ENCODE measurements at regions not wholly inside any gene's neighbourhood (a gene's known extent, or its start where the extent isn't known, plus 50 kb on each side); places are given as distances from the start of the nearest gene placed in this dataset.

DNA sequence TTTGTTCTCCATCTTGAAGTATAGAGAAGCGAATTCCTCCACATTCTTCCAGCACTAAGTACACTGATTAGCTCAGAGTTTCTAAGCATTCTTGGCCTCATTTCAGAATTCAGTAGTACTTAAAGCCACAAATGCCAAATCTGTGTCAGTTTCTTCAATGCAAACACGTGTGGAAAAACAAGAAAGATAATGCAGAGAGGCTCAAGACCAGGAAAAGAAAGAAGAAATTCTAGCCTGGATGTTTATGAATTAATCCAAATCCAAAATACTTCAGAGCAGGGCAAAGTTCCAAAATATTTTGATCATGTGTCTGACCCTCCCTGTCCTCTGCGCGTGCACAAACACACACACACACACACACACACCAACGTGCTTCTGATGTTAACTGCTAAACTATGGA lies 457.6 kb downstream of the SLCO4C1 start:
- H3K23ac ChIP-seq (ENCODE audit: insufficient read length, low read depth, low read length) = no peak overlapping the region
- H4K20me1 ChIP-seq (ENCODE audit: control insufficient read depth, insufficient read depth, insufficient read length) = no peaks in the 10 kb centered on the region
- H2AFZ ChIP-seq (ENCODE audit: low read length) = no peak overlapping the region
- no CpG with 5 or more reads among the region's 5 CpGs for WGBS (ENCODE audit: extremely low coverage, insufficient read length, low lambda C conversion rate)
- no peak for TF ChIP-seq CTCF (conservative IDR thresholded peaks at IDR 0.05)
- H3K9ac ChIP-seq (ENCODE audit: extremely low read depth, insufficient read length, low read length) = no peak overlapping the region
- no peak overlapping the region for H2AK5ac ChIP-seq (ENCODE audit: insufficient read length, low read length)
- no peak overlapping the region for H3K27ac ChIP-seq (ENCODE audit: insufficient read length, low read depth, low read length)
- H3K27ac Mint-ChIP-seq = no peak overlapping the region
- no peak overlapping the region for H3K18ac ChIP-seq (ENCODE audit: insufficient read length, low read depth, low read length)
- no peaks in the 10 kb centered on the region for H3K79me1 ChIP-seq (ENCODE audit: insufficient read depth, low read depth, low read length, poor library complexity, severe bottlenecking)
- no peak overlapping the region for H2BK5ac ChIP-seq (ENCODE audit: insufficient read length, low read length)
- H3K9me3 Mint-ChIP-seq = no peaks in the 10 kb centered on the region
- H3K14ac ChIP-seq (ENCODE audit: insufficient read depth, low read length) = no peak overlapping the region
- no peak overlapping the region for H2BK20ac ChIP-seq (ENCODE audit: low read depth, low read length, poor library complexity, severe bottlenecking)
- H3K4ac ChIP-seq (ENCODE audit: low read depth, low read length) = no peak overlapping the region
- no peak overlapping the region for H3T11ph ChIP-seq (ENCODE audit: low read length)
- no peak overlapping the region for H3K56ac ChIP-seq (ENCODE audit: insufficient read length, low read depth, low read length)
- no peak overlapping the region for H2BK15ac ChIP-seq (ENCODE audit: low read depth, low read length)
- H3K4me3 Mint-ChIP-seq = no peak overlapping the region
- no peaks in the 10 kb centered on the region for H3K4me1 ChIP-seq (ENCODE audit: insufficient read depth, low read length)
- no peak overlapping the region for H4K8ac ChIP-seq (replicated peaks; ENCODE audit: insufficient read length, low read depth, low read length)
- no peaks in the 10 kb centered on the region for H3K23me2 ChIP-seq (ENCODE audit: insufficient read length, low read depth, low read length, poor library complexity, severe bottlenecking)
- H3K9me3 ChIP-seq (ENCODE audit: control insufficient read depth, low read depth, low read length) = no peaks in the 10 kb centered on the region
- no peaks in the 10 kb centered on the region for H3K27me3 ChIP-seq (ENCODE audit: insufficient read depth, low read length)
- H3K4me2 ChIP-seq (ENCODE audit: insufficient read depth, insufficient read length, low read length) = no peak overlapping the region
- no peaks in the 10 kb centered on the region for H3K36me3 Mint-ChIP-seq (ENCODE audit: insufficient read depth in 1 of 3, low read depth in 3 of 3)
- no peaks in the 10 kb centered on the region for H3K27me3 Mint-ChIP-seq (ENCODE audit: low read depth)
- H4K5ac ChIP-seq (ENCODE audit: insufficient read length, low read depth, low read length) = no peak overlapping the region
- no peak for DNase-seq
- H2BK120ac ChIP-seq (ENCODE audit: low read depth, low read length, poor library complexity, severe bottlenecking) = no peak overlapping the region
- H2BK12ac ChIP-seq (ENCODE audit: insufficient read length, low read depth, low read length) = no peak overlapping the region
- no peaks in the 10 kb centered on the region for H3K79me2 ChIP-seq (ENCODE audit: insufficient read depth, low read length)
- no peaks in the 10 kb centered on the region for H3K4me1 Mint-ChIP-seq
- no peak overlapping the region for H4K91ac ChIP-seq (ENCODE audit: insufficient read length, low read depth, low read length)

Measured in H9 (cell line).